HEK293 (cell line): ENCODE measurements at regions not wholly inside any gene's neighbourhood (a gene's known extent, or its start where the extent isn't known, plus 50 kb on each side); places are given as distances from the start of the nearest gene placed in this dataset.

Source experiments
- CTCF ChIA-PET: fragments of 350-600 bp; formaldehyde crosslinking; extraction: SDS; loops from one replicate; lab custom pipeline; 2021; ENCODE audit warnings: antibody characterized with exemption; lab: Yijun Ruan, JAX
- POLR2A ChIA-PET: fragments of 300-600 bp; formaldehyde crosslinking; extraction: SDS; loops from one replicate; lab custom pipeline; 2020; ENCODE audit warnings: antibody characterized with exemption, inconsistent platforms; lab: Yijun Ruan, JAX
- H3K27ac ChIP-seq: fragments of 200-500 bp; sonication (Bioruptor generic); 2 replicates; pipeline ENCODE4 v1.5.1; 2014; ENCODE audit warnings: low read depth, low read length, control low read depth, inconsistent platforms; ENCODE audit errors: extremely low read depth
- H3K36me3 ChIP-seq, 2 experiments: fragments of 200-500 bp in 1 of 2; sonication (Bioruptor generic) in 1 of 2; 1 replicate in 1 of 2; 2 replicates in 1 of 2; pipeline ENCODE4 v1.5.1; 2014 to 2017; ENCODE audit warnings: inconsistent platforms in 2 of 2, low read length in 2 of 2; ENCODE audit not compliant: control insufficient read depth in 2 of 2, insufficient read depth in 1 of 2
- H3K4me1 ChIP-seq: fragments of 200-500 bp; sonication (Bioruptor generic); 2 replicates; pipeline ENCODE4 v1.5.1; 2014; ENCODE audit warnings: mild to moderate bottlenecking, low read length, inconsistent platforms; ENCODE audit not compliant: control insufficient read depth, insufficient read depth
- H3K4me3 ChIP-seq: 2 replicates; pipeline ENCODE4 v1.5.1; 2011; ENCODE audit warnings: low read depth, mild to moderate bottlenecking, control low read depth, low read length, moderate library complexity
- H3K9me3 ChIP-seq: fragments of 200-500 bp; sonication (Bioruptor generic); 2 replicates; pipeline ENCODE4 v1.5.1; 2014; ENCODE audit warnings: low read depth, low read length, inconsistent platforms; ENCODE audit not compliant: control insufficient read depth, insufficient read depth
- EGR2 ChIP-seq: fragments of 450-650 bp; formaldehyde crosslinking; IDR thresholded peaks from 2 replicates; pipeline ENCODE4 v1.5.1; 2016; ENCODE audit warnings: low read depth, missing biosample characterization, missing genetic modification characterization
- GLIS2 ChIP-seq: fragments of 450-650 bp; formaldehyde crosslinking; IDR thresholded peaks from 2 replicates; pipeline ENCODE4 v1.5.1; 2016; ENCODE audit warnings: missing biosample characterization, missing genetic modification characterization
- KLF16 ChIP-seq: fragments of 450-650 bp; formaldehyde crosslinking; IDR thresholded peaks from 2 replicates; pipeline ENCODE4 v1.5.1; 2017; ENCODE audit warnings: missing biosample characterization, missing genetic modification characterization
- ZIC2 ChIP-seq: fragments of 450-650 bp; formaldehyde crosslinking; IDR thresholded peaks from 2 replicates; pipeline ENCODE4 v1.5.1; 2016; ENCODE audit warnings: missing biosample characterization, missing genetic modification characterization
- ZNF146 ChIP-seq: fragments of 450-650 bp; formaldehyde crosslinking; IDR thresholded peaks from 2 replicates; pipeline ENCODE4 v1.5.1; 2016; ENCODE audit warnings: missing biosample characterization, missing genetic modification characterization
- ZNF202 ChIP-seq: fragments of 450-650 bp; formaldehyde crosslinking; IDR thresholded peaks from 2 replicates; pipeline ENCODE4 v1.5.1; 2016; ENCODE audit warnings: missing biosample characterization, missing genetic modification characterization, borderline replicate concordance
- ZNF266 ChIP-seq: fragments of 450-650 bp; formaldehyde crosslinking; IDR thresholded peaks from 2 replicates; pipeline ENCODE4 v1.5.1; 2016; ENCODE audit warnings: missing biosample characterization, missing genetic modification characterization, low read depth
- ZNF311 ChIP-seq: fragments of 450-650 bp; formaldehyde crosslinking; IDR thresholded peaks from 2 replicates; pipeline ENCODE4 v1.5.1; 2017; ENCODE audit warnings: missing biosample characterization, missing genetic modification characterization, borderline replicate concordance
- ZNF404 ChIP-seq: fragments of 450-650 bp; formaldehyde crosslinking; IDR thresholded peaks from 2 replicates; pipeline ENCODE4 v1.5.1; 2017; ENCODE audit warnings: missing biosample characterization, missing genetic modification characterization
- ZNF433 ChIP-seq: fragments of 450-650 bp; formaldehyde crosslinking; IDR thresholded peaks from 2 replicates; pipeline ENCODE4 v1.5.1; 2016; ENCODE audit warnings: missing biosample characterization, missing genetic modification characterization, low read depth
- ZNF585B ChIP-seq: fragments of 450-650 bp; formaldehyde crosslinking; IDR thresholded peaks from 2 replicates; pipeline ENCODE4 v1.5.1; 2016; ENCODE audit warnings: missing biosample characterization, missing genetic modification characterization
- ZNF768 ChIP-seq: fragments of 450-650 bp; formaldehyde crosslinking; IDR thresholded peaks from 2 replicates; pipeline ENCODE4 v1.5.1; 2018; ENCODE audit warnings: missing biosample characterization, mild to moderate bottlenecking, missing genetic modification characterization
- ZNF776 ChIP-seq: fragments of 450-650 bp; formaldehyde crosslinking; IDR thresholded peaks from 2 replicates; pipeline ENCODE4 v1.5.0; 2017; ENCODE audit warnings: missing biosample characterization, missing genetic modification characterization, borderline replicate concordance
- ZNF830 ChIP-seq: fragments of 450-650 bp; IDR thresholded peaks from 2 replicates; pipeline ENCODE4 v1.5.0; 2018; ENCODE audit warnings: missing biosample characterization, missing genetic modification characterization, low read depth, mild to moderate bottlenecking, moderate library complexity
- TF ChIP-seq, protein P1 (sequence below): fragments of 450-650 bp; formaldehyde crosslinking; IDR thresholded peaks from 2 replicates; pipeline ENCODE4 v1.5.1; 2017; ENCODE audit warnings: missing biosample characterization, missing genetic modification characterization
- TF ChIP-seq, protein P2 (sequence below): fragments of 450-650 bp; formaldehyde crosslinking; IDR thresholded peaks from 2 replicates; pipeline ENCODE4 v1.5.1; 2016; ENCODE audit warnings: missing biosample characterization, missing genetic modification characterization
- TF ChIP-seq, protein P3 (sequence below): fragments of 450-650 bp; formaldehyde crosslinking; IDR thresholded peaks from 2 replicates; pipeline ENCODE4 v1.5.1; 2016; ENCODE audit warnings: missing biosample characterization, missing genetic modification characterization, borderline replicate concordance
- TF ChIP-seq, protein P4 (sequence below): sonication (generic); formaldehyde crosslinking; IDR thresholded peaks from 2 replicates; pipeline ENCODE4 v1.8.1; 2022; ENCODE audit warnings: mild to moderate bottlenecking, moderate library complexity, missing genetic modification reagents

DNA sequence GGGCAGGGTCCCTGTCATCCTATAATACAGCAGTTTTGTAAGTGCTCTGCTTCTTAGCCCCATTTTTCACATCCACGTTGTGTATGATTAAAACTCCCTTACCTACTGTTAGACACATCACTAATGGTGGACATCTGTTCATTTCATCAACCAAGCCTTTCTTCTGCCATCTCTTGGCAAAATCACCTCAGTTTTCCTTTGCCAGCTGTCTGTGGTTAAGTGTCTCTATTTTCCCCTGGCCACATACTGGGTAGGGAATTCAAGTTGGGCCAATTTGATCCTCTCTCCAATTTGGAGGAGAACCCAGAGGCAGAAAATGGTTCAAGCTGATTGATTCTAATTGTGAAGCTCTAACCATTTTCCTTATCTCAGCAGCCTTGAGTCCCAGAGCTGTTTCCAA, 436.1 kb downstream of the PCDH7 start:
- ChIA-PET POLR2A (no interaction called here), CTCF (no interaction called here)
- TF ChIP-seq EGR2 (tag by site-specific recombination), result no peak
- TF ChIP-seq ZNF266 (tag by site-specific recombination), result no peak
- TF ChIP-seq ZIC2 (tag by site-specific recombination), result no peak
- TF ChIP-seq ZNF768 (tag by site-specific recombination), result no peak
- TF ChIP-seq, protein P1, sequence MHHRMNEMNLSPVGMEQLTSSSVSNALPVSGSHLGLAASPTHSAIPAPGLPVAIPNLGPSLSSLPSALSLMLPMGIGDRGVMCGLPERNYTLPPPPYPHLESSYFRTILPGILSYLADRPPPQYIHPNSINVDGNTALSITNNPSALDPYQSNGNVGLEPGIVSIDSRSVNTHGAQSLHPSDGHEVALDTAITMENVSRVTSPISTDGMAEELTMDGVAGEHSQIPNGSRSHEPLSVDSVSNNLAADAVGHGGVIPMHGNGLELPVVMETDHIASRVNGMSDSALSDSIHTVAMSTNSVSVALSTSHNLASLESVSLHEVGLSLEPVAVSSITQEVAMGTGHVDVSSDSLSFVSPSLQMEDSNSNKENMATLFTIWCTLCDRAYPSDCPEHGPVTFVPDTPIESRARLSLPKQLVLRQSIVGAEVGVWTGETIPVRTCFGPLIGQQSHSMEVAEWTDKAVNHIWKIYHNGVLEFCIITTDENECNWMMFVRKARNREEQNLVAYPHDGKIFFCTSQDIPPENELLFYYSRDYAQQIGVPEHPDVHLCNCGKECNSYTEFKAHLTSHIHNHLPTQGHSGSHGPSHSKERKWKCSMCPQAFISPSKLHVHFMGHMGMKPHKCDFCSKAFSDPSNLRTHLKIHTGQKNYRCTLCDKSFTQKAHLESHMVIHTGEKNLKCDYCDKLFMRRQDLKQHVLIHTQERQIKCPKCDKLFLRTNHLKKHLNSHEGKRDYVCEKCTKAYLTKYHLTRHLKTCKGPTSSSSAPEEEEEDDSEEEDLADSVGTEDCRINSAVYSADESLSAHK (tag by site-specific recombination), result no peak
- no peak for TF ChIP-seq ZNF585B
- no peak for TF ChIP-seq ZNF776 (tag by site-specific recombination)
- TF ChIP-seq GLIS2 (tag by site-specific recombination), result no peak
- no peak for TF ChIP-seq ZNF311
- no peak for TF ChIP-seq ZNF404 (tag by site-specific recombination)
- no peak for TF ChIP-seq ZNF202 (tag by site-specific recombination)
- TF ChIP-seq, protein P2, sequence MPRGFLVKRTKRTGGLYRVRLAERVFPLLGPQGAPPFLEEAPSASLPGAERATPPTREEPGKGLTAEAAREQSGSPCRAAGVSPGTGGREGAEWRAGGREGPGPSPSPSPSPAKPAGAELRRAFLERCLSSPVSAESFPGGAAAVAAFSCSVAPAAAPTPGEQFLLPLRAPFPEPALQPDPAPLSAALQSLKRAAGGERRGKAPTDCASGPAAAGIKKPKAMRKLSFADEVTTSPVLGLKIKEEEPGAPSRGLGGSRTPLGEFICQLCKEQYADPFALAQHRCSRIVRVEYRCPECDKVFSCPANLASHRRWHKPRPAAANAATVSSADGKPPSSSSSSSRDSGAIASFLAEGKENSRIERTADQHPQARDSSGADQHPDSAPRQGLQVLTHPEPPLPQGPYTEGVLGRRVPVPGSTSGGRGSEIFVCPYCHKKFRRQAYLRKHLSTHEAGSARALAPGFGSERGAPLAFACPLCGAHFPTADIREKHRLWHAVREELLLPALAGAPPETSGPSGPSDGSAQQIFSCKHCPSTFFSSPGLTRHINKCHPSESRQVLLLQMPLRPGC (tag by site-specific recombination), result no peak
- no peak overlapping the region for H3K4me3 ChIP-seq
- H3K27ac ChIP-seq, result no peak overlapping the region
- no peaks in the 10 kb centered on the region for H3K4me1 ChIP-seq
- H3K9me3 ChIP-seq, result no peaks in the 10 kb centered on the region
- H3K36me3 ChIP-seq, result no peaks in the 10 kb centered on the region

DNA sequence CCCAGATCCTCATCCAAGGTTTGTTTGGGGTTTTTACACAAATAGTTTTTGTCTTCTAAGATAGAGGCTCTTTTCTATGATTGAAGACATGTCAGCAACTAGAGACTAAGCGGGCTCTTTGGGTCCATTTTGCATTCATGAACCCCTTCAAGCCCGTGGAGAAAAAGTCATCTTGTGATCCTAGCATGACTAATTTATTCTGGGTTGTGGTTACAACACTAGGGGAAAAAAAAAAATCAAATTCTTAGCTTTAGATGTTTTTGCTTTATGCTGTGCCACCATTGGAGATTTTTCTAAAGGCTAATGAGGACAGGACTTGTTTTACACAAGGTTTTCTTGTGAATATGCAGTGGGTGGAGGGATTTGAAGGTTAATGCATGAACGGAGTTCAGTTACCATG, 440.0 kb downstream of the PCDH7 start:
- H3K4me1 ChIP-seq, result no peaks in the 10 kb centered on the region
- H3K4me3 ChIP-seq, result no peak overlapping the region
- TF ChIP-seq ZNF830 (tag by site-specific recombination), result no peak
- TF ChIP-seq, protein P3, sequence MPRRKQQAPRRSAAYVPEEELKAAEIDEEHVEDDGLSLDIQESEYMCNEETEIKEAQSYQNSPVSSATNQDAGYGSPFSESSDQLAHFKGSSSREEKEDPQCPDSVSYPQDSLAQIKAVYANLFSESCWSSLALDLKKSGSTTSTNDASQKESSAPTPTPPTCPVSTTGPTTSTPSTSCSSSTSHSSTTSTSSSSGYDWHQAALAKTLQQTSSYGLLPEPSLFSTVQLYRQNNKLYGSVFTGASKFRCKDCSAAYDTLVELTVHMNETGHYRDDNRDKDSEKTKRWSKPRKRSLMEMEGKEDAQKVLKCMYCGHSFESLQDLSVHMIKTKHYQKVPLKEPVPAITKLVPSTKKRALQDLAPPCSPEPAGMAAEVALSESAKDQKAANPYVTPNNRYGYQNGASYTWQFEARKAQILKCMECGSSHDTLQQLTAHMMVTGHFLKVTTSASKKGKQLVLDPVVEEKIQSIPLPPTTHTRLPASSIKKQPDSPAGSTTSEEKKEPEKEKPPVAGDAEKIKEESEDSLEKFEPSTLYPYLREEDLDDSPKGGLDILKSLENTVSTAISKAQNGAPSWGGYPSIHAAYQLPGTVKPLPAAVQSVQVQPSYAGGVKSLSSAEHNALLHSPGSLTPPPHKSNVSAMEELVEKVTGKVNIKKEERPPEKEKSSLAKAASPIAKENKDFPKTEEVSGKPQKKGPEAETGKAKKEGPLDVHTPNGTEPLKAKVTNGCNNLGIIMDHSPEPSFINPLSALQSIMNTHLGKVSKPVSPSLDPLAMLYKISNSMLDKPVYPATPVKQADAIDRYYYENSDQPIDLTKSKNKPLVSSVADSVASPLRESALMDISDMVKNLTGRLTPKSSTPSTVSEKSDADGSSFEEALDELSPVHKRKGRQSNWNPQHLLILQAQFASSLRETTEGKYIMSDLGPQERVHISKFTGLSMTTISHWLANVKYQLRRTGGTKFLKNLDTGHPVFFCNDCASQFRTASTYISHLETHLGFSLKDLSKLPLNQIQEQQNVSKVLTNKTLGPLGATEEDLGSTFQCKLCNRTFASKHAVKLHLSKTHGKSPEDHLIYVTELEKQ (tag by site-specific recombination), result no peak
- no peaks in the 10 kb centered on the region for H3K9me3 ChIP-seq
- no peaks in the 10 kb centered on the region for H3K36me3 ChIP-seq
- CTCF ChIA-PET, result no interaction called here
- POLR2A ChIA-PET, result no interaction called here
- no peak overlapping the region for H3K27ac ChIP-seq

DNA sequence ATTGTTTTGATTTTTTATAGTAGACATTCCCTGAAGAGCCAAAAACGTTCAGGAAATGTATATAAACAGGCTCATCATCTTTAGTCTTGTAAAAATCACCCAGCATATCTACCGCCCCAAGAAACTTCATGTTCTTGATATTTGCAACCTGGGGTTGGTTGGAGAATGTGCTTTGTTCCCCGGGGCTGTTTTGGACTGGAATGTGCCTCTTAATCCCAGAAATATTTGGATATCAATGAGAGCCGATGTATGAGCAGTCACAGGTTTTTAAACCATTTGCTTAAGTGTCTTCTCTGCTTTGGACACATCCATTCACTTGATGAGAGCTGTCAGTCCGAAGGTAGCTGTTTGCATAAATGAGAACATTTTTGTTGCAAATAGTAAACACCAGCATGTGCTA, 449.7 kb downstream of the PCDH7 start:
- Histone ChIP-seq H3K4me1 (no peaks in the 10 kb centered on the region), H3K27ac (no peak overlapping the region), H3K4me3 (no peak overlapping the region), H3K36me3 (no peaks in the 10 kb centered on the region), H3K9me3 (no peaks in the 10 kb centered on the region)
- CTCF ChIA-PET, result interaction anchor here (1.5 kb wide), 1 partner anchor 35 kb away, joined by 4 read pairs; no protein-coding TSS in a partner anchor
- POLR2A ChIA-PET, result no interaction called here
- TF ChIP-seq ZNF433, result no peak
- TF ChIP-seq, protein P3 (tag by site-specific recombination), result no peak
- TF ChIP-seq, protein P4, sequence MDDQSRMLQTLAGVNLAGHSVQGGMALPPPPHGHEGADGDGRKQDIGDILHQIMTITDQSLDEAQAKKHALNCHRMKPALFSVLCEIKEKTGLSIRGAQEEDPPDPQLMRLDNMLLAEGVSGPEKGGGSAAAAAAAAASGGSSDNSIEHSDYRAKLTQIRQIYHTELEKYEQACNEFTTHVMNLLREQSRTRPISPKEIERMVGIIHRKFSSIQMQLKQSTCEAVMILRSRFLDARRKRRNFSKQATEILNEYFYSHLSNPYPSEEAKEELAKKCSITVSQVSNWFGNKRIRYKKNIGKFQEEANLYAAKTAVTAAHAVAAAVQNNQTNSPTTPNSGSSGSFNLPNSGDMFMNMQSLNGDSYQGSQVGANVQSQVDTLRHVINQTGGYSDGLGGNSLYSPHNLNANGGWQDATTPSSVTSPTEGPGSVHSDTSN (CRISPR knock-in tag), result no peak
- TF ChIP-seq ZNF146 (tag by site-specific recombination), result no peak
- no peak for TF ChIP-seq KLF16 (tag by site-specific recombination)
